Smooth muscle cell (in vitro differentiated cells): ENCODE measurements at regions not wholly inside any gene's neighbourhood (a gene's known extent, or its start where the extent isn't known, plus 50 kb on each side); places are given as distances from the start of the nearest gene placed in this dataset.

Source experiments
- DNase-seq: peaks from one replicate; lab custom pipeline; 2025; ENCODE audit not compliant: unreplicated experiment; lab: John Stamatoyannopoulos, UW
- H2AFZ ChIP-seq: fragments of 200-600 bp; sonication (generic); 2 replicates; pipeline ENCODE4 v1.6.0; 2016; ENCODE audit warnings: antibody characterized with exemption, low read depth, mild to moderate bottlenecking
- H3F3A ChIP-seq: fragments of 200-600 bp; sonication (generic); 2 replicates; pipeline ENCODE4 v1.6.0; 2017; ENCODE audit warnings: antibody characterized with exemption, low read depth
- H3K27ac ChIP-seq: fragments of 200-600 bp; sonication (generic); 2 replicates; pipeline ENCODE4 v1.5.1; 2016; ENCODE audit warnings: low read depth, mild to moderate bottlenecking
- H3K27me3 ChIP-seq: fragments of 200-600 bp; sonication (generic); 2 replicates; pipeline ENCODE4 v1.6.1; 2016; ENCODE audit warnings: low read depth, mild to moderate bottlenecking
- H3K36me3 ChIP-seq: fragments of 200-600 bp; sonication (generic); 2 replicates; pipeline ENCODE4 v1.5.1; 2016; ENCODE audit warnings: low read depth
- H3K4me1 ChIP-seq: fragments of 200-600 bp; sonication (generic); 2 replicates; pipeline ENCODE4 v1.5.1; 2016; ENCODE audit warnings: low read depth
- H3K4me2 ChIP-seq: fragments of 200-600 bp; sonication (generic); 2 replicates; pipeline ENCODE4 v1.6.0; 2016; ENCODE audit warnings: mild to moderate bottlenecking
- H3K4me3 ChIP-seq: fragments of 200-600 bp; sonication (generic); 2 replicates; pipeline ENCODE4 v1.5.1; 2016; ENCODE audit warnings: mild to moderate bottlenecking
- H3K79me2 ChIP-seq: fragments of 200-600 bp; sonication (generic); 2 replicates; pipeline ENCODE4 v1.6.0; 2016; ENCODE audit warnings: low read depth, mild to moderate bottlenecking
- H3K9ac ChIP-seq: fragments of 200-600 bp; sonication (generic); 2 replicates; pipeline ENCODE4 v1.6.0; 2016; ENCODE audit warnings: low read depth
- H3K9me3 ChIP-seq: fragments of 200-600 bp; sonication (generic); replicated peaks from 2 replicates; pipeline ENCODE4 v1.5.1; 2016; ENCODE audit warnings: low read depth
- H4K20me1 ChIP-seq: fragments of 200-600 bp; sonication (generic); 2 replicates; pipeline ENCODE4 v1.6.0; 2016; ENCODE audit warnings: low read depth
- WGBS: methylation state at CpG from one replicate; pipeline ENCODE4 v1.1.7; 2016; ENCODE audit warnings: low lambda C conversion rate; 5-methylcytosine and 5-hydroxymethylcytosine counted together
- TF ChIP-seq, protein P1 (sequence below): fragments of 200-600 bp; sonication (generic); IDR thresholded peaks from 2 replicates; pipeline ENCODE4 v1.5.1; 2017; ENCODE audit warnings: borderline replicate concordance, mild to moderate bottlenecking, antibody characterized with exemption; ENCODE audit not compliant: insufficient read depth, poor library complexity, severe bottlenecking

DNA sequence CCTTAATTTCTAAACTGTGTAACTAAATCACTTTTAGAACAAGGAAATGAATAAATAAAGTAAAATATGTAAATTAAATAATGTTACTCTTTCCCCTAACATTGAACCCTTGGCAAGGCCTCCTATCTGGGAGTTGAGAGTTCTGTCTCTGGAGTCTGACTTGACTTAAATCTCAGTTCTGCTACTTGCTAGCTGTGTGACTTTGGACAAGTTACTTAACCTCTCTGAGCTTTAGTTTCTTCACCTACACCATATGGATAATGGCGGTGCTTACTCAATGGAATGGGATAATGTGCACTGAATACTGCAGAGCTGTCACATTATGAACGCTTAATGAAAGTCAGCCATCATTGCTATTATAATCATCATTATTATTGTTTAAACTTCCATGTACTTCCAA, 92.1 kb upstream of the SOD3 start:
- H3K27me3 ChIP-seq, result no peaks in the 10 kb centered on the region
- no peaks in the 10 kb centered on the region for H3K36me3 ChIP-seq
- no peak overlapping the region for H3K27ac ChIP-seq
- TF ChIP-seq, protein P1, sequence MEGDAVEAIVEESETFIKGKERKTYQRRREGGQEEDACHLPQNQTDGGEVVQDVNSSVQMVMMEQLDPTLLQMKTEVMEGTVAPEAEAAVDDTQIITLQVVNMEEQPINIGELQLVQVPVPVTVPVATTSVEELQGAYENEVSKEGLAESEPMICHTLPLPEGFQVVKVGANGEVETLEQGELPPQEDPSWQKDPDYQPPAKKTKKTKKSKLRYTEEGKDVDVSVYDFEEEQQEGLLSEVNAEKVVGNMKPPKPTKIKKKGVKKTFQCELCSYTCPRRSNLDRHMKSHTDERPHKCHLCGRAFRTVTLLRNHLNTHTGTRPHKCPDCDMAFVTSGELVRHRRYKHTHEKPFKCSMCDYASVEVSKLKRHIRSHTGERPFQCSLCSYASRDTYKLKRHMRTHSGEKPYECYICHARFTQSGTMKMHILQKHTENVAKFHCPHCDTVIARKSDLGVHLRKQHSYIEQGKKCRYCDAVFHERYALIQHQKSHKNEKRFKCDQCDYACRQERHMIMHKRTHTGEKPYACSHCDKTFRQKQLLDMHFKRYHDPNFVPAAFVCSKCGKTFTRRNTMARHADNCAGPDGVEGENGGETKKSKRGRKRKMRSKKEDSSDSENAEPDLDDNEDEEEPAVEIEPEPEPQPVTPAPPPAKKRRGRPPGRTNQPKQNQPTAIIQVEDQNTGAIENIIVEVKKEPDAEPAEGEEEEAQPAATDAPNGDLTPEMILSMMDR, result no peak
- H3K4me3 ChIP-seq, result no peak overlapping the region
- H3K9me3 ChIP-seq, result no peaks in the 10 kb centered on the region
- no peak overlapping the region for H3K4me2 ChIP-seq
- no peak overlapping the region for H3K9ac ChIP-seq
- WGBS, result 94% methylated on average over 2 of the region's 2 CpGs
- H3K79me2 ChIP-seq, result no peaks in the 10 kb centered on the region
- H3K4me1 ChIP-seq, result no peaks in the 10 kb centered on the region
- no peaks in the 10 kb centered on the region for H3F3A ChIP-seq
- H4K20me1 ChIP-seq, result no peaks in the 10 kb centered on the region
- DNase-seq, result no peak
- H2AFZ ChIP-seq, result no peak overlapping the region

DNA sequence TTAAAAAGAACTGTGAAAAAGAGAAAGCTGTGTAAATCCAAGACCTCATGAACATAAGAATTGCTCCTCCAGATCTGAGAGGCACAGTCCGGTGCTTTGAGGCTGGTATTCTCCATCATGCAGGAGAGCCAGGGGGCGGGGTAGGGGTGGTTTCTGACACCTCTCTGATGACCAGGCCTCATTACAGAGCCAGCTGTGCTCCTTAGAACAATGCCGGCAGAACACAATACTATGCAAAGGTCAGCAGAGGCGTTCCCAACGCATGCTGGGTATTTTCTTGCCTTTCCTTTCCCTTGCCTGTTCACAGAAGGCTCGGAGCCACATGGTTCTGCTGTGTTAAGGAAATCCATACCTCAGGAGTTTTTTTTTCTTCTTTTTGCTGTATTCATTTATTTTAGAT, 91.2 kb upstream of the SOD3 start:
- Histone ChIP-seq H2AFZ (no peak overlapping the region), H3K27ac (no peak overlapping the region), H3K4me2 (no peak overlapping the region), H3K27me3 (no peaks in the 10 kb centered on the region), H3F3A (no peaks in the 10 kb centered on the region), H3K9ac (no peak overlapping the region), H3K4me3 (no peak overlapping the region), H3K36me3 (no peaks in the 10 kb centered on the region), H3K4me1 (no peaks in the 10 kb centered on the region), H3K79me2 (no peaks in the 10 kb centered on the region), H4K20me1 (no peaks in the 10 kb centered on the region), H3K9me3 (no peaks in the 10 kb centered on the region)
- no peak for DNase-seq
- TF ChIP-seq, protein P1, result no peak
- 78% methylated on average over 6 of the region's 6 CpGs for WGBS

DNA sequence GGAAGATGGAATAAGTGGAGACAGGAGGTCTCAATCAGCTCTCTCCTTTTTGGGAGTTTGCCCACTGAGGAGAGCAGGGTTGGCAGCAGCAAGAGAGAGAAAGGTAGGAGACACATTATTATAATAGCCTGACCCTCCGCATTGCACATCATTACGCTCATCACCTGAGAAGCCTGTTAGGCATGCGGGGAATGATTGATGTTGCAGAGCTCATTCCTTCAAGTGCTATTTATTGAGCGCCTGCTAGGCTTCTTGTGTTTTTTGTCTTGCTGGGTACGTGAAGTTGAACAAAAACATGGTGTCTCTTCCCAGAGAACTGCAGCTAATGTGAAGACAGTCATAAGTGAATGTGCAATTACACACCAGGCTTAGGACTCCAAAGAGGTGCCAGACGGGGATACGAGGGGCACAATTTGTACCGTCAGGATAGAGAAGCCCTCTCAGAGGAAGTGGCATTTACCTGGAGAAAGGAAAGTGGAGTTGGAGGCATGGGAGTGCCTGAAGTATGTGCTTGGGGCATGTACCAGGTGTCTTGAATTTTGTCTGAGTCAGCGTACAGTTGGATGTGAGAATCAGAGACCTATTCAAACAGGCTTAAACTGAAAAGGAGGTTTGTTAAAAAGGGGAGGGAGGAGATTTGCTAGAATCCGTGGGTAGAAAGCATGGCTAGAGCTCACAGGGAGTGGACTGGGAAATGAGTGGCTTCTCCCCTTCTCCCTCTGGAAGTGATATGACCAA, 90.2 kb upstream of the SOD3 start:
- Histone ChIP-seq H3K36me3 (no peaks in the 10 kb centered on the region), H3K9me3 (no peaks in the 10 kb centered on the region), H3K27me3 (no peaks in the 10 kb centered on the region), H3K27ac (no peak overlapping the region), H2AFZ (no peak overlapping the region), H3K4me3 (no peak overlapping the region), H3K4me1 (no peaks in the 10 kb centered on the region), H3K9ac (no peak overlapping the region), H3F3A (no peaks in the 10 kb centered on the region), H3K4me2 (no peak overlapping the region), H4K20me1 (no peaks in the 10 kb centered on the region), H3K79me2 (no peaks in the 10 kb centered on the region)
- DNase-seq, result no peak
- TF ChIP-seq, protein P1, result no peak
- 83% methylated on average over 10 of the region's 10 CpGs for WGBS

DNA sequence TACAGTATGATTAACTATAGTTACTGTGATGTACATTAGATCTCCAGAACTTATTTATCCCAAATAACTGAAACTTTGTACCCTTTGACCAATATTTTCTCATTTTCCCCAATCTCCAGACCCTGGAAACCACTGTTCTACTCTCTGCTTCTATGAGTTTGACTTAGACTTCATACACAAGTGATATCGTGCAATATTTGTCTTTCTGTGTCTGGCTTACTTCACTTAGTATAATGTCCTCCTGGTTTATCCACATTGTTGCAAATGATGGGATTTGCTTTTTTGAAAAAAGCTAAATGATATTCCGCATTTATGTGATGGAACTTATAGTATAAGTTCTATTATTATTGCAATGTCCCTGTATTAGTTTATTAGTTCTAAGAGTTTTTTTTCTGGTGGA, 81.8 kb upstream of the SOD3 start:
- H3K4me2 ChIP-seq, result no peak overlapping the region
- WGBS, result 68% methylated on average over 2 of the region's 2 CpGs
- H3K4me3 ChIP-seq, result no peak overlapping the region
- H2AFZ ChIP-seq, result no peak overlapping the region
- no peaks in the 10 kb centered on the region for H3K27me3 ChIP-seq
- H3K9ac ChIP-seq, result no peak overlapping the region
- H3K4me1 ChIP-seq, result no peaks in the 10 kb centered on the region
- H4K20me1 ChIP-seq, result no peaks in the 10 kb centered on the region
- no peaks in the 10 kb centered on the region for H3F3A ChIP-seq
- no peak for DNase-seq
- no peaks in the 10 kb centered on the region for H3K79me2 ChIP-seq
- H3K36me3 ChIP-seq, result no peaks in the 10 kb centered on the region
- TF ChIP-seq, protein P1, result no peak
- H3K27ac ChIP-seq, result no peak overlapping the region
- peaks cover 4% of the 10 kb centered on the region for H3K9me3 ChIP-seq
